ELR (cell line): ENCODE measurements at regions not wholly inside any gene's neighbourhood (a gene's known extent, or its start where the extent isn't known, plus 50 kb on each side); places are given as distances from the start of the nearest gene placed in this dataset.
"Not testable (repeated sequence)": the region's sequence is repeated elsewhere in the genome, so short reads cannot be mapped to it uniquely, and the experiment has no call there.

Source experiments
- DNase-seq: peaks from one replicate; pipeline ENCODE4 v3.0.0-alpha.2; 2015; ENCODE audit warnings: low read depth

GRCh38 chr5:124901081-124901480 lies 154.6 kb upstream of the ZNF608 start:
- DNase-seq = no peak

GRCh38 chr5:124902097-124902821 lies 155.8 kb upstream of the ZNF608 start:
- no peak for DNase-seq

- DNase-seq = no peak
Measured at GRCh38 chr5:124905256-124906130, 159.1 kb upstream of the ZNF608 start.

- DNase-seq = no peak
Measured at GRCh38 chr5:124906339-124907097, 160.1 kb upstream of the ZNF608 start.

GRCh38 chr5:124907098-124907644 lies 160.7 kb upstream of the ZNF608 start:
- no peak for DNase-seq

- no peak for DNase-seq
Measured at GRCh38 chr5:124908581-124909451, 162.4 kb upstream of the ZNF608 start.

- no peak for DNase-seq
Measured at GRCh38 chr5:124909734-124910133, 163.3 kb upstream of the ZNF608 start.

- DNase-seq = no peak
Measured at GRCh38 chr5:124910354-124911016, 164.0 kb upstream of the ZNF608 start.

- DNase-seq = no peak
Measured at GRCh38 chr5:124912638-124913328, 166.3 kb upstream of the ZNF608 start.

- no peak for DNase-seq
Measured at GRCh38 chr5:124913329-124913653, 166.9 kb upstream of the ZNF608 start.

- DNase-seq = not testable (repeated sequence)
Measured at GRCh38 chr5:124916313-124916712, 169.9 kb upstream of the ZNF608 start.

- no peak for DNase-seq
Measured at GRCh38 chr5:124918618-124919017, 172.2 kb upstream of the ZNF608 start.

GRCh38 chr5:124919076-124919475 lies 172.6 kb upstream of the ZNF608 start:
- no peak for DNase-seq

GRCh38 chr5:124919747-124920525 lies 173.5 kb upstream of the ZNF608 start:
- DNase-seq = no peak

GRCh38 chr5:124920909-124921666 lies 174.6 kb upstream of the ZNF608 start:
- DNase-seq = no peak

GRCh38 chr5:124921694-124922093 lies 175.3 kb upstream of the ZNF608 start:
- no peak for DNase-seq

- DNase-seq = no peak
Measured at GRCh38 chr5:124922255-124922975, 176.0 kb upstream of the ZNF608 start.

- no peak for DNase-seq
Measured at GRCh38 chr5:124923131-124923530, 176.7 kb upstream of the ZNF608 start.
